ENCODE measurements at regions not wholly inside any gene's neighbourhood (a gene's known extent, or its start where the extent isn't known, plus 50 kb on each side); places are given as distances from the start of the nearest gene placed in this dataset.

- TF ChIP-seq, protein P1, sequence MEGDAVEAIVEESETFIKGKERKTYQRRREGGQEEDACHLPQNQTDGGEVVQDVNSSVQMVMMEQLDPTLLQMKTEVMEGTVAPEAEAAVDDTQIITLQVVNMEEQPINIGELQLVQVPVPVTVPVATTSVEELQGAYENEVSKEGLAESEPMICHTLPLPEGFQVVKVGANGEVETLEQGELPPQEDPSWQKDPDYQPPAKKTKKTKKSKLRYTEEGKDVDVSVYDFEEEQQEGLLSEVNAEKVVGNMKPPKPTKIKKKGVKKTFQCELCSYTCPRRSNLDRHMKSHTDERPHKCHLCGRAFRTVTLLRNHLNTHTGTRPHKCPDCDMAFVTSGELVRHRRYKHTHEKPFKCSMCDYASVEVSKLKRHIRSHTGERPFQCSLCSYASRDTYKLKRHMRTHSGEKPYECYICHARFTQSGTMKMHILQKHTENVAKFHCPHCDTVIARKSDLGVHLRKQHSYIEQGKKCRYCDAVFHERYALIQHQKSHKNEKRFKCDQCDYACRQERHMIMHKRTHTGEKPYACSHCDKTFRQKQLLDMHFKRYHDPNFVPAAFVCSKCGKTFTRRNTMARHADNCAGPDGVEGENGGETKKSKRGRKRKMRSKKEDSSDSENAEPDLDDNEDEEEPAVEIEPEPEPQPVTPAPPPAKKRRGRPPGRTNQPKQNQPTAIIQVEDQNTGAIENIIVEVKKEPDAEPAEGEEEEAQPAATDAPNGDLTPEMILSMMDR (IDR thresholded peaks at IDR 0.05) = no peak
- TF ChIP-seq EP300 (IDR thresholded peaks at IDR 0.05) (no peak), POLR2AphosphoS5 (IDR thresholded peaks at IDR 0.05) (no peak), POLR2A (IDR thresholded peaks at IDR 0.05) (no peak)
These were observed 650.9 kb upstream of the TENM3 start for GRCh38 chr4:181592221-181592745.

GRCh38 chr4:181593703-181594102, 649.5 kb upstream of the TENM3 start:
- Histone ChIP-seq H3K36me3 (no peaks in the 10 kb centered on the region), H3K4me1 (no peaks in the 10 kb centered on the region), H3K4me3 (no peak overlapping the region), H3K9me3 (no peaks in the 10 kb centered on the region), H3K27ac (no peak overlapping the region), H3K27me3 (no peaks in the 10 kb centered on the region)
- WGBS = 42% methylated on average over 2 of the region's 2 CpGs
- TF ChIP-seq EP300 (IDR thresholded peaks at IDR 0.05) (no peak), POLR2A (IDR thresholded peaks at IDR 0.05) (no peak), POLR2AphosphoS5 (IDR thresholded peaks at IDR 0.05) (no peak)
- TF ChIP-seq, protein P1 (IDR thresholded peaks at IDR 0.05) = no peak
- no peak for DNase-seq (ENCODE audit: low spot score in 2 of 2)

More at GRCh38 chr4:181592221-181592745, 650.9 kb upstream of the TENM3 start:
- Histone ChIP-seq H3K27ac (no peak overlapping the region), H3K4me1 (no peaks in the 10 kb centered on the region), H3K36me3 (no peaks in the 10 kb centered on the region), H3K9me3 (no peaks in the 10 kb centered on the region), H3K4me3 (no peak overlapping the region), H3K27me3 (no peaks in the 10 kb centered on the region)
- no peak for DNase-seq (ENCODE audit: low spot score in 2 of 2)
- WGBS = 60% methylated on average over 5 of the region's 5 CpGs

- Histone ChIP-seq H3K4me3 (no peak overlapping the region), H3K9me3 (no peaks in the 10 kb centered on the region), H3K27ac (no peak overlapping the region), H3K27me3 (no peaks in the 10 kb centered on the region), H3K4me1 (no peaks in the 10 kb centered on the region), H3K36me3 (no peaks in the 10 kb centered on the region)
- TF ChIP-seq EP300 (IDR thresholded peaks at IDR 0.05) = no peak
- DNase-seq (ENCODE audit: low spot score in 2 of 2) = no peak
These were observed 649.0 kb upstream of the TENM3 start for GRCh38 chr4:181594188-181594587.

DNA sequence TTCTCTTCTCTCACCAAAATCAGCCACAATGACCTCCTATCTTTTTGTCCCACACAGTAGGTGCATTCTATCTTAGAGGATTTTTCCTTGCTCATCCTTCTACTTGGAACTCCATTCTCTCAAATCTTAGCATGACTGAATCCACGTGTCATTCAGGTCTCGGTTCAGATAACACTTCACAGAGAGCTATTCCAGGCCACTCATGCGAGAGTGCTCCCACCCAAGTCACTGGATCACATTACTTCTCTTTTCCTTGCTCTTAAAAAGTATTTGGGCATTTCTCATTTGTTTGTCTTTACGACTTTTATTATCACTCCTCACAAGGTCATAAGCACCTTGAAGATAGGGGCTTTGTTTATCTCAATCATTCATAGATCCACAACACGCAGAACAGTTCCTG, 647.5 kb upstream of the TENM3 start:
- DNase-seq (ENCODE audit: low spot score in 2 of 2) = no peak
- TF ChIP-seq POLR2AphosphoS5 (IDR thresholded peaks at IDR 0.05) (no peak), EP300 (IDR thresholded peaks at IDR 0.05) (no peak), POLR2A (IDR thresholded peaks at IDR 0.05) (no peak)
- TF ChIP-seq, protein P1 (IDR thresholded peaks at IDR 0.05) = no peak
- no peak overlapping the region for H3K4me3 ChIP-seq
- WGBS = 85% methylated on average over 5 of the region's 5 CpGs
- H3K27me3 ChIP-seq = no peaks in the 10 kb centered on the region
- H3K27ac ChIP-seq = no peak overlapping the region
- no peaks in the 10 kb centered on the region for H3K4me1 ChIP-seq
- H3K36me3 ChIP-seq = no peaks in the 10 kb centered on the region
- no peaks in the 10 kb centered on the region for H3K9me3 ChIP-seq

- H3K27ac ChIP-seq = no peak overlapping the region
- no peaks in the 10 kb centered on the region for H3K9me3 ChIP-seq
- no peaks in the 10 kb centered on the region for H3K4me1 ChIP-seq
- TF ChIP-seq POLR2AphosphoS5 (IDR thresholded peaks at IDR 0.05) = no peak
- TF ChIP-seq POLR2A (IDR thresholded peaks at IDR 0.05) = no peak
- TF ChIP-seq, protein P1 (IDR thresholded peaks at IDR 0.05) = no peak
- TF ChIP-seq EP300 (IDR thresholded peaks at IDR 0.05) = no peak
- no peaks in the 10 kb centered on the region for H3K36me3 ChIP-seq
- 82% methylated on average over 4 of the region's 4 CpGs for WGBS
- DNase-seq (ENCODE audit: low spot score in 2 of 2) = no peak
- no peak overlapping the region for H3K4me3 ChIP-seq
- H3K27me3 ChIP-seq = no peaks in the 10 kb centered on the region
These were observed 645.4 kb upstream of the TENM3 start for GRCh38 chr4:181597766-181598165.

GRCh38 chr4:181599134-181599533, 644.1 kb upstream of the TENM3 start:
- H3K27me3 ChIP-seq = no peaks in the 10 kb centered on the region
- no peak overlapping the region for H3K27ac ChIP-seq
- H3K36me3 ChIP-seq = no peaks in the 10 kb centered on the region
- H3K4me3 ChIP-seq = no peak overlapping the region
- H3K9me3 ChIP-seq = no peaks in the 10 kb centered on the region
- no peak for DNase-seq (ENCODE audit: low spot score in 2 of 2)
- TF ChIP-seq POLR2A (IDR thresholded peaks at IDR 0.05) (no peak), POLR2AphosphoS5 (IDR thresholded peaks at IDR 0.05) (no peak), EP300 (IDR thresholded peaks at IDR 0.05) (no peak)
- TF ChIP-seq, protein P1 (IDR thresholded peaks at IDR 0.05) = no peak
- 68% methylated on average over 6 of the region's 6 CpGs for WGBS
- H3K4me1 ChIP-seq = no peaks in the 10 kb centered on the region
